Vagina (tissue), 2 donors: ENCODE measurements at regions not wholly inside any gene's neighbourhood (a gene's known extent, or its start where the extent isn't known, plus 50 kb on each side); places are given as distances from the start of the nearest gene placed in this dataset.

Experiments
- DNase-seq, 2 donors: peaks; one replicate each; pipeline ENCODE4 v3.0.0-alpha.2; 2017; ENCODE audit errors: extremely low spot score in 2 of 2
- H3K27ac ChIP-seq: fragments of 200-600 bp; sonication (generic); one replicate; pipeline ENCODE4 v1.5.1; 2019
- H3K27me3 ChIP-seq: fragments of 200-600 bp; sonication (generic); one replicate; pipeline ENCODE4 v1.5.1; 2019
- H3K36me3 ChIP-seq, 2 donors: fragments of 200-600 bp; sonication (generic); one replicate each; pipeline ENCODE4 v1.5.1; 2017 to 2019
- H3K4me1 ChIP-seq: fragments of 200-600 bp; sonication (generic); one replicate; pipeline ENCODE4 v1.5.1; 2019
- H3K4me3 ChIP-seq, 2 donors: fragments of 200-600 bp; sonication (generic); 1 replicate in 1 of 2; 2 replicates in 1 of 2; pipeline ENCODE4 v1.5.1; 2016 to 2019
- H3K9me3 ChIP-seq: fragments of 200-600 bp; sonication (generic); one replicate; pipeline ENCODE4 v1.5.1; 2019
- POLR2A ChIP-seq, 2 donors: fragments of 450-650 bp; IDR thresholded peaks; one replicate each; pipeline ENCODE4 v1.6.1; 2017; ENCODE audit warnings: antibody characterized with exemption in 2 of 2, mild to moderate bottlenecking in 2 of 2, moderate library complexity in 2 of 2
- POLR2AphosphoS5 ChIP-seq, 2 donors: sonication (generic); formaldehyde crosslinking; IDR thresholded peaks; one replicate each; pipeline ENCODE4 v1.9.0; 2017; ENCODE audit warnings: antibody characterized with exemption in 2 of 2, mild to moderate bottlenecking in 2 of 2, low read depth in 1 of 2; ENCODE audit not compliant: insufficient read depth in 1 of 2
- intact Hi-C: fragments of 100-400 bp; cut with DNase I; formaldehyde crosslinking; loops from one replicate; pipeline ENCODE4 v1.15.1; 2023
- TF ChIP-seq, protein P1 (sequence below), 3 experiments: fragments of 450-650 bp in 2 of 3; fragments of 200-600 bp in 1 of 3; sonication (generic) in 1 of 3; IDR thresholded peaks; one replicate each; pipeline ENCODE4 v1.5.1; 2017 to 2019; ENCODE audit warnings: antibody characterized with exemption in 3 of 3, mild to moderate bottlenecking in 2 of 3, moderate library complexity in 2 of 3

DNA sequence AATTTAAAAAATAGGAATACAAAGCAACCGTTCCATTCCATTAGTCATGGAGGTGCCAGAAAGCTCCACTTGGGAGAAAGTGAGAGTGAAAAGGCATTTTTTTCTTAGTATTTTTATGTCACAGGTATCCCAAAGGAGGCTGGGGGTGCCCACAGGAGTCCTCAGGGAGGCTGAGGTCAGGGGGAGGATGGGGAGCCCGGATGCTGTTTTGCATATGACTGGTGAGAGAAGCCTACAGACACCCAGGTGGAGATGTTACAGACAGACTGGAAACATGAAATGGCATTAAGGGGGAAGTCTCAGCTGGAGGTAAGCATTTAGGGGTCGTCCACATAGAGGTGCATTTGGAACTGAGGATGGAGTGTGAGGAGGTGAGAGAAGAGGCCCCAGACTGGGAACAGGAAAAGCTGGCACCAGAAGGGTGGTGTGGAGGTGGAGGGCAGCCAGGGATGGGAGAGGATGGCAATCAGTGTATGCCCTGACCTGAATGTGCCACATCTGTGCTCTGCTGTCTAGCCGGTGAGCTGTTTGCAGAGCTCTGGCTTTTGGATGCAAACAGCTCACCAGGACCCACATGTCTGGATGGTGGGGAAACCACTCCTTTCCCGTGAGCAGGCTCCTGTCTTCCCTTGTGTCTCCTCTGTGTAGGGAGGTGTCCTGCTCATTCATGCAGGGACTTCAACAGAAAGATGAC is 101.1 kb downstream of the RAMP3 start:
- no peak overlapping the region for H3K4me3 ChIP-seq
- no peaks in the 10 kb centered on the region for H3K27me3 ChIP-seq
- no peaks in the 10 kb centered on the region for H3K9me3 ChIP-seq
- TF ChIP-seq POLR2A (IDR thresholded peaks at IDR 0.05) (no peak), POLR2AphosphoS5 (IDR thresholded peaks at IDR 0.05; ENCODE audit: insufficient read depth in 1 of 2, low read depth in 1 of 2) (no peak)
- TF ChIP-seq, protein P1, sequence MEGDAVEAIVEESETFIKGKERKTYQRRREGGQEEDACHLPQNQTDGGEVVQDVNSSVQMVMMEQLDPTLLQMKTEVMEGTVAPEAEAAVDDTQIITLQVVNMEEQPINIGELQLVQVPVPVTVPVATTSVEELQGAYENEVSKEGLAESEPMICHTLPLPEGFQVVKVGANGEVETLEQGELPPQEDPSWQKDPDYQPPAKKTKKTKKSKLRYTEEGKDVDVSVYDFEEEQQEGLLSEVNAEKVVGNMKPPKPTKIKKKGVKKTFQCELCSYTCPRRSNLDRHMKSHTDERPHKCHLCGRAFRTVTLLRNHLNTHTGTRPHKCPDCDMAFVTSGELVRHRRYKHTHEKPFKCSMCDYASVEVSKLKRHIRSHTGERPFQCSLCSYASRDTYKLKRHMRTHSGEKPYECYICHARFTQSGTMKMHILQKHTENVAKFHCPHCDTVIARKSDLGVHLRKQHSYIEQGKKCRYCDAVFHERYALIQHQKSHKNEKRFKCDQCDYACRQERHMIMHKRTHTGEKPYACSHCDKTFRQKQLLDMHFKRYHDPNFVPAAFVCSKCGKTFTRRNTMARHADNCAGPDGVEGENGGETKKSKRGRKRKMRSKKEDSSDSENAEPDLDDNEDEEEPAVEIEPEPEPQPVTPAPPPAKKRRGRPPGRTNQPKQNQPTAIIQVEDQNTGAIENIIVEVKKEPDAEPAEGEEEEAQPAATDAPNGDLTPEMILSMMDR (IDR thresholded peaks at IDR 0.05): no peak
- intact Hi-C loops: no loop called here
- H3K4me1 ChIP-seq: no peaks in the 10 kb centered on the region
- no peak overlapping the region for H3K27ac ChIP-seq
- DNase-seq: no peak
- no peaks in the 10 kb centered on the region for H3K36me3 ChIP-seq

DNA sequence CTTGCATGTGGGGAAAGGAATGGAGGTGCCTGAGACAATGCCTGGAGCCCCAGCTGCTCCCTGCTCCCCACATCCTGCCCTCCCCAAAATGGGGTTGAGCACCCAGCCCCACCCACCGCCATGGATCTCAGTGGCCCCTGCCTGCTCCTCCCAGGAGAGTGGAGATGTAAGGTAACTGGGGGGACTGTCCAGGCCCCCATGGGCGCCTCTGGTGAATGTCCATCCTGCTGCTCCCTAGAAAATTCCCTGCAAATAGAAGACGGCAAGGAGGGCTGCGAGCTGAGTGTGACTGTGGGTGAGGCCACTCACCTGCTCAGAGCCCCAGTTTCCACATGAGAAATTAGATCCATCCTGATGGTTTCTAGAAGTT is 101.6 kb downstream of the RAMP3 start:
- no peaks in the 10 kb centered on the region for H3K36me3 ChIP-seq
- no peak for TF ChIP-seq POLR2A (IDR thresholded peaks at IDR 0.05)
- TF ChIP-seq POLR2AphosphoS5 (IDR thresholded peaks at IDR 0.05; ENCODE audit: insufficient read depth in 1 of 2, low read depth in 1 of 2): no peak
- TF ChIP-seq, protein P1 (IDR thresholded peaks at IDR 0.05): no peak
- H3K27ac ChIP-seq: no peak overlapping the region
- no peaks in the 10 kb centered on the region for H3K4me1 ChIP-seq
- no peak overlapping the region for H3K4me3 ChIP-seq
- intact Hi-C loops: no loop called here
- no peaks in the 10 kb centered on the region for H3K9me3 ChIP-seq
- DNase-seq: no peak
- H3K27me3 ChIP-seq: no peaks in the 10 kb centered on the region

DNA sequence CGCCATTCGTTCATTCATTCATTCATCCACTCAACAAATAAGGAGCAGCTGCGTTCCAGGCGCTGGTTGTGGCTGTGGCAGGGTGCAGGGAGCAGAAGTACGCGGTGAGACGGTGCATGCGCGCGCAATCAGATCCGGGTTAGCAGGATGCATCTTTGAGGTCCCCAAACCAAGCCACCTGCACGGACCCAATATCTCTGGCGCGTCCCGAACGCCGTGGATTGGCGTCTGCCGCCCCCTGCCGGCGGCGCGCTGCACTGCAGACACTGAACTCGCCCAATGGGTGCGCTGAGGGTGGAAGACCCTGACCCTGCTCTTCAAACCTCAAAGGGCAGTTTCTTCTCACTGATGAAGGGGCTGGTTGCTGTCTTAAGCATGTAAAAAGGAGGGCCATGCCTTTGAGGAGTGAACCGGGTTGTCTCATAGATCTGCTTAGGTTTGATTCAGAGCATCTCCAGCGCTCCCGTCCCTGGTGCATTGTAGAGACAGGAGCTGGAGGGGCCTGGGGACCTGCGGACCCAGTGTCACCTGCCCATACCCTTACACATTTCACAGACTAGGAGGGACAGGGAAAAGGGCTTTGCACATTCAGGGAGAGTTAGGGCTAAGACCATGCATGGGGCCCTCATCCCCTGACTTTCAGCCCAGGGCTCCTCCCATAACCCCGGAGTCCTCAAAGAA is 102.5 kb downstream of the RAMP3 start:
- H3K27ac ChIP-seq: no peak overlapping the region
- no peak overlapping the region for H3K4me3 ChIP-seq
- DNase-seq: no peak
- no peaks in the 10 kb centered on the region for H3K36me3 ChIP-seq
- H3K4me1 ChIP-seq: no peaks in the 10 kb centered on the region
- no peaks in the 10 kb centered on the region for H3K27me3 ChIP-seq
- no peaks in the 10 kb centered on the region for H3K9me3 ChIP-seq
- TF ChIP-seq, protein P1 (IDR thresholded peaks at IDR 0.05): peak; percentile 95 to 96 (median 96)
- TF ChIP-seq POLR2A (IDR thresholded peaks at IDR 0.05): no peak
- intact Hi-C loops: loop anchor here (2.0 kb wide), 1 partner anchor 105 kb away; no protein-coding TSS in a partner anchor

DNA sequence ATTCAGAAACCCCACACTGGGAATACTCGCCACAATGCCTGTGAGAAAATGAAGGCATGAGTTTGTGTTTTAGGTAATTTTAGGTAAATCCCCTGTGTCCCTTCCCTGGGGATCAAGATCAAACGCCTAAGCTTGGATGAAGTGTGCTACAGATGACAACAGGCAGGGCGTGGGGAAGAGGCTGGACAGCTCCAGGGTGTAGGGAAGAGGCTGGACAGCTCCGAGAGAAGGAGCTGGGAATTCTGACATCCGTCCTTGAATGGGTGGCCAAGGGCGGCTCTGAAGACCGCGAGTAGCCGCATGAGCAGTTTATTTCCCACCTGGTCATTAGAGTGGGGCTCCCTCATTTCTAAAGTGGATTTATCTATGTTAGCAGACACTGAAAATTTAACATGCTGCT is 109.7 kb downstream of the RAMP3 start:
- TF ChIP-seq, protein P1 (IDR thresholded peaks at IDR 0.05): no peak
- TF ChIP-seq POLR2A (IDR thresholded peaks at IDR 0.05): no peak
- no peak for TF ChIP-seq POLR2AphosphoS5 (IDR thresholded peaks at IDR 0.05; ENCODE audit: insufficient read depth in 1 of 2, low read depth in 1 of 2)
- H3K36me3 ChIP-seq: no peaks in the 10 kb centered on the region
- no peak overlapping the region for H3K27ac ChIP-seq
- no peaks in the 10 kb centered on the region for H3K27me3 ChIP-seq
- intact Hi-C loops: no loop called here
- H3K9me3 ChIP-seq: no peaks in the 10 kb centered on the region
- H3K4me3 ChIP-seq: no peak overlapping the region
- DNase-seq: no peak
- no peaks in the 10 kb centered on the region for H3K4me1 ChIP-seq

DNA sequence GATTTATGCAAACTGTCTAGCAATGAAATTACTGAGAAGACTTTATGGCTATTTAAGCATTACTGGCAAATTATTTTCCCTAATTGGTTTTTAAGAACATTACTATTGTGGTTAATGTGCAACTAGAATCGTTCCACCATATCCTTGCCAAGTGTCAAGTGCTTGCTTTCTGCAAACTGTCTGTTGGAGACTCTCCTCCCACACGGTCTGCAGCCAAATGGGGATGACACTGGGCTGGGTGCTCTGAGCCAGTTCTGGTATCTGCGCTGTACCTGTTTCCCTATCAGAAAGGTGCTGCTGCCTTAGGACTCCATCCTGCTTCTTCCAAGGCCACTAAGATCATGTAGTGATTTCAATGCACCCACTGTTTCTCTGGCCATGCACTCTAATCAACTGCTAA is 110.4 kb downstream of the RAMP3 start:
- intact Hi-C loops: no loop called here

More for the DNA sequence above, 110.4 kb downstream of the RAMP3 start:
- DNase-seq: no peak
- H3K9me3 ChIP-seq: no peaks in the 10 kb centered on the region
- no peak overlapping the region for H3K27ac ChIP-seq
- H3K36me3 ChIP-seq: no peaks in the 10 kb centered on the region
- H3K4me3 ChIP-seq: no peak overlapping the region
- TF ChIP-seq POLR2AphosphoS5 (IDR thresholded peaks at IDR 0.05; ENCODE audit: insufficient read depth in 1 of 2, low read depth in 1 of 2): no peak
- TF ChIP-seq POLR2A (IDR thresholded peaks at IDR 0.05): no peak
- TF ChIP-seq, protein P1 (IDR thresholded peaks at IDR 0.05): no peak
- H3K4me1 ChIP-seq: no peaks in the 10 kb centered on the region
- no peaks in the 10 kb centered on the region for H3K27me3 ChIP-seq
